GM12865 (cell line): ENCODE measurements at regions not wholly inside any gene's neighbourhood (a gene's known extent, or its start where the extent isn't known, plus 50 kb on each side); places are given as distances from the start of the nearest gene placed in this dataset.
"Not testable (repeated sequence)": the region's sequence is repeated elsewhere in the genome, so short reads cannot be mapped to it uniquely, and the experiment has no call there.

Source experiments
- DNase-seq: peaks from one replicate; pipeline ENCODE4 v3.0.0; 2010; ENCODE audit warnings: low read depth
- H3K4me3 ChIP-seq: 2 replicates; pipeline ENCODE4 v1.5.1; 2011; ENCODE audit warnings: mild to moderate bottlenecking, low read depth, low read length, control low read depth
- CTCF ChIP-seq: IDR thresholded peaks from 2 replicates; pipeline ENCODE4 v1.5.1; 2011; ENCODE audit warnings: low read length, control low read depth, low read depth, inconsistent platforms; ENCODE audit not compliant: insufficient read depth; ENCODE audit errors: missing control alignments

DNA sequence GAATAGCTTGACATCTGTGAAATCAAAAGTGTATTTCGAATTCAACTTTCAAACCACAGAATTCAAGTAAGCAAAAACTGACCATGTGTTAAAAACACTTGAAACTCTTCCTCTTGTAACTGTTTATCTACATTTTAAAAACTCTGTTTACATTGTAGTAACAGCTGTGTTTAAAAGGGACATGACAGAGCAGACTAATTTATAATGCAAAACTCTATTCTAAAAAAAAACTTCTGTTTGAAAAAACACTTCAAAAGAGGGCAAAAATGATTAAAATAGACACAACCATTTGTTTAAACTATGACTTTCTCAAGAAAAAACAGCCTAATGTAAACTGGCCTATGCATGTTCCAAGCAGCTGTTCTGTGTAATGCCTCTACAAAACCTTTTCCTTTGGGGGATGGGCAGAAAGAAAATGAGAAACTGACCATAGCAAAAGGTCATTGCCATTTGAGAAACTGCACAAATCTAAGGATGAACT lies 149.1 kb upstream of the HMGA2 start:
- peak; percentile 6 for DNase-seq
- H3K4me3 ChIP-seq: no peak overlapping the region
- TF ChIP-seq CTCF: no peak

GRCh38 chr12:65678172-65678571 lies 146.1 kb upstream of the HMGA2 start:
- DNase-seq, H3K4me3 ChIP-seq: not testable (repeated sequence)

GRCh38 chr12:65681226-65681625 lies 143.1 kb upstream of the HMGA2 start:
- TF ChIP-seq CTCF: no peak
- DNase-seq: no peak
- H3K4me3 ChIP-seq: no peak overlapping the region

DNA sequence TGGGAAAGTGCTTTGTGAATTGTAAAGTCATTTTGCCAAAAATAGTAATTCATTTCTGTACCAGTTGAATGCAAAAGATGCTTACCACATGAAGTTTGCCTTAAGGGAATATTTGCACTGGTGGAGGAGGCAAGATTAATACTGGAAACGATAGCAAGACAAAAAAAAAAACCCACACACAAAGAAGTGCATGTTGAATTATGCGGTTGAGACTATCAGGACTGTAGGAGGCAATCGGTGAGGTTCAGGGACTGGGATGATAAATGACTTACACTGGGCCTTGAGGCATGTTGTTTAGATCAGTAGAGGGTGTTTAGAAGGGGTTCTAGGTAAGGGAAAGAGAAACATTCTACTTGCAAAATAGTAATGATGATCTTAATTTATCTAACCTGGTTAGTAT lies 142.2 kb upstream of the HMGA2 start:
- H3K4me3 ChIP-seq: no peak overlapping the region
- TF ChIP-seq CTCF: no peak
- DNase-seq: no peak

DNA sequence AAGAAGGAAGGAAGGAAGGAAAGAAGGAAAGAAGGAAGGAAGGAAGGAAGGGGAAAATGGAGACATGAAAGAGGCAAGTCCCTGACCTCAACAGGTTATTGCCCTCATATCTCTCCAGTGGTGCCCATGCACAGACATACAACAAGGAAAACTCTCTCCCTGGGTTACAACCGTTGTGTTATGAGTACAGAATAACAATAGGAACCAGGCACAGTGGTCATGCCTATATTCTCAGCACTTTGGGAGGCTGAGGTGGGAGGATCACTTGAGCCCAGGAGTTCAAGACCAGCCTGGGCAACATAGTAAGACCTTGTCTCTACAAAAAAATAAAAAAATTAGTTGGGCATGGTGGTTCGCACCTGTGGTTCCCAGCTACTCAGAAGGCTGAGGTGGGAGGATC lies 139.4 kb upstream of the HMGA2 start:
- no peak for TF ChIP-seq CTCF
- no peak for DNase-seq
- H3K4me3 ChIP-seq: no peak overlapping the region

DNA sequence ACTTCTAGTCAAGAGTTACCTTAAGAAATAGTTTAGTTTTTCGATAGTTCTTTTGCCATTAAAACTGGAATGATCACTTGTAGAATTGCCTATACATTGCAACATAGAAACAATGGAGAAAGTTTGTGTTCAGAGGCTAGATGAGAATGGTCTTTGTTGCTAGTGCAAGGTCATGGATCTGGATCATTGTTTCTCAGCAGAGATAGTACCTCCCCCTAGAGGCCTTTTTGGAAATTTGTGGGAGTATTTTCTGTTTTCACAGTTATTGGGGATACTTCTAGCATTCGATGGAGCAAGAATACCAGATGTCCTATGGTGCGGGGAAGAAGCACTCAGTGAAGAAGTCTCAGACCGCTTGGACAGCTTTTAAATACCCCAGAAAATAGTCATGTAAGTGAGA lies 138.8 kb upstream of the HMGA2 start:
- no peak overlapping the region for H3K4me3 ChIP-seq
- peak; percentile 48 for TF ChIP-seq CTCF
- peak; percentile 18 for DNase-seq

- TF ChIP-seq CTCF: no peak
- DNase-seq: no peak
- H3K4me3 ChIP-seq: no peak overlapping the region
Observed at GRCh38 chr12:65689508-65689907, 134.8 kb upstream of the HMGA2 start.
